Thoracic aorta (tissue), 2 donors: ENCODE measurements at regions not wholly inside any gene's neighbourhood (a gene's known extent, or its start where the extent isn't known, plus 50 kb on each side); places are given as distances from the start of the nearest gene placed in this dataset.

Experiments used
- ATAC-seq: fragments of 150-250 bp; one replicate; pipeline ENCODE4 v1.8.0; 2017; ENCODE audit warnings: low read depth; ENCODE audit not compliant: insufficient number of reproducible peaks, low FRiP score
- DNase-seq: peaks from one replicate; pipeline ENCODE4 v3.0.0-alpha.2; 2020; ENCODE audit warnings: low spot score
- H3K27ac ChIP-seq, 2 donors: fragments of 200-600 bp; sonication (generic); 1 replicate in 1 of 2; 2 replicates in 1 of 2; pipeline ENCODE4 v1.5.1; 2016; ENCODE audit warnings: mild to moderate bottlenecking in 2 of 2, moderate library complexity in 2 of 2
- H3K27me3 ChIP-seq: fragments of 200-600 bp; sonication (generic); replicated peaks from 2 replicates; pipeline ENCODE4 v1.6.0; 2016; ENCODE audit warnings: mild to moderate bottlenecking; ENCODE audit not compliant: insufficient read depth
- H3K36me3 ChIP-seq: fragments of 200-600 bp; sonication (generic); one replicate; pipeline ENCODE4 v1.5.1; 2016
- H3K4me1 ChIP-seq, 2 donors: fragments of 200-600 bp; sonication (generic); 1 replicate in 1 of 2; 2 replicates in 1 of 2; pipeline versions ENCODE4 v1.5.1 to v1.6.0; 2016; ENCODE audit warnings: low read depth in 2 of 2, mild to moderate bottlenecking in 1 of 2; ENCODE audit not compliant: control insufficient read depth in 1 of 2
- H3K4me3 ChIP-seq: fragments of 200-600 bp; sonication (generic); 2 replicates; pipeline ENCODE4 v1.5.1; 2016; ENCODE audit warnings: mild to moderate bottlenecking
- H3K9me3 ChIP-seq: fragments of 200-600 bp; sonication (generic); 2 replicates; pipeline ENCODE4 v1.5.1; 2016
- TF ChIP-seq, protein P1 (sequence below): fragments of 200-600 bp; sonication (generic); IDR thresholded peaks from one replicate; pipeline ENCODE4 v1.5.1; 2019; ENCODE audit warnings: antibody characterized with exemption

DNA sequence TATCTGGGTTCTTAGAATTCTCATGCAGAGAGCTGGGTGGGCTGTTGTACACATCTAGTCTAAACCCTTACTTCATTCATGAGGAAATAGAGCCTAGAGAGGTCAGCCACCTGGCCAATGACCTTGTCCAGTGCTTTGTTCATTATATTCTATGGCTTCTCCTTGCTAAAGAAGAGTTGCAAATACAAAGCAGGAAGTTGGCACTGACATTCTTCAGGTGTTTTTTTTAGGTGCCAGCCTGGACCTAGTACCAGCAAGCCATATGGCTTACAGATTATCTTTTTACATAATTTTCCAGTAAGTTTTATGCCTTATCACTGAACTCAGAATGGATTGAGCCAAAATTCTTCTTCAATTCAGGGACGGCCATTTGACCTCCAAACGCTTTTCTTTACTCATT lies 54.7 kb upstream of the PGM2 start:
- Histone ChIP-seq H3K27me3 (no peaks in the 10 kb centered on the region), H3K4me3 (no peak overlapping the region), H3K27ac (no peak overlapping the region), H3K36me3 (no peaks in the 10 kb centered on the region), H3K9me3 (no peaks in the 10 kb centered on the region), H3K4me1 (no peaks in the 10 kb centered on the region)
- DNase-seq (no peak), ATAC-seq (no peak)
- TF ChIP-seq, protein P1, sequence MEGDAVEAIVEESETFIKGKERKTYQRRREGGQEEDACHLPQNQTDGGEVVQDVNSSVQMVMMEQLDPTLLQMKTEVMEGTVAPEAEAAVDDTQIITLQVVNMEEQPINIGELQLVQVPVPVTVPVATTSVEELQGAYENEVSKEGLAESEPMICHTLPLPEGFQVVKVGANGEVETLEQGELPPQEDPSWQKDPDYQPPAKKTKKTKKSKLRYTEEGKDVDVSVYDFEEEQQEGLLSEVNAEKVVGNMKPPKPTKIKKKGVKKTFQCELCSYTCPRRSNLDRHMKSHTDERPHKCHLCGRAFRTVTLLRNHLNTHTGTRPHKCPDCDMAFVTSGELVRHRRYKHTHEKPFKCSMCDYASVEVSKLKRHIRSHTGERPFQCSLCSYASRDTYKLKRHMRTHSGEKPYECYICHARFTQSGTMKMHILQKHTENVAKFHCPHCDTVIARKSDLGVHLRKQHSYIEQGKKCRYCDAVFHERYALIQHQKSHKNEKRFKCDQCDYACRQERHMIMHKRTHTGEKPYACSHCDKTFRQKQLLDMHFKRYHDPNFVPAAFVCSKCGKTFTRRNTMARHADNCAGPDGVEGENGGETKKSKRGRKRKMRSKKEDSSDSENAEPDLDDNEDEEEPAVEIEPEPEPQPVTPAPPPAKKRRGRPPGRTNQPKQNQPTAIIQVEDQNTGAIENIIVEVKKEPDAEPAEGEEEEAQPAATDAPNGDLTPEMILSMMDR, result no peak

GRCh38 chr4:37770016-37770415 lies 56.5 kb upstream of the PGM2 start:
- H3K4me3 ChIP-seq, result no peak overlapping the region
- H3K36me3 ChIP-seq, result no peaks in the 10 kb centered on the region
- no peaks in the 10 kb centered on the region for H3K9me3 ChIP-seq
- TF ChIP-seq, protein P1, result no peak
- ATAC-seq (no peak), DNase-seq (no peak)
- H3K27ac ChIP-seq, result no peak overlapping the region
- H3K4me1 ChIP-seq, result no peaks in the 10 kb centered on the region
- no peaks in the 10 kb centered on the region for H3K27me3 ChIP-seq

DNA sequence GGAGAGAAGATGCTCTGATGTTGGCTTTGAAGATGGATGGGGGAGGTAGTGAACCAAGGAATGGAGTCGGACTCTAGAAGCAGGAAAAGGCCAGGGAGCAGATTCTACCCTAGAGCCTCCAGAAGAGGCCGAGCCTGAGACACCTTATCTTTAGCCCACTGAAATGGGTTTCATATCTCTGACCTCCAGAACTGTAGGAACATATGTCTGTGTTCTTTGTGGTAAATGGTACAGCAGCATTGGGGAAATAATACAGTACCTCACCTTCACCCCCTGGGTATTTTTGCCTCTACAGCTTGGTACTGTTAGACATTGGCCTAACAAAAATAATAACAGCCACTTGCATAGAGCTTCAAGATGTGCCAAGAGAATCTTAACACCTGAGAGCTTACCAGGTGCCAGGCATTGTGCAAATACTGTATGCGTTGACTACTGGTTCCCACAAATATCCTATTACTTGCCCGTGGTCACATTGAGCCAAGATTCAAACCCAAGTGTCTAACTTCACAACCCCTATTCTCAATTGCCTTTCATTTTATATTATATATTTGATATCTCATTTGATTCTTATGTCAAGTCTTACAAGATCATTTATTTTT lies 57.0 kb upstream of the PGM2 start:
- no peaks in the 10 kb centered on the region for H3K36me3 ChIP-seq
- TF ChIP-seq, protein P1, result no peak
- H3K9me3 ChIP-seq, result no peaks in the 10 kb centered on the region
- ATAC-seq, result no peak
- no peak overlapping the region for H3K4me3 ChIP-seq
- DNase-seq, result no peak
- no peak overlapping the region for H3K27ac ChIP-seq
- H3K27me3 ChIP-seq, result no peaks in the 10 kb centered on the region
- no peaks in the 10 kb centered on the region for H3K4me1 ChIP-seq

DNA sequence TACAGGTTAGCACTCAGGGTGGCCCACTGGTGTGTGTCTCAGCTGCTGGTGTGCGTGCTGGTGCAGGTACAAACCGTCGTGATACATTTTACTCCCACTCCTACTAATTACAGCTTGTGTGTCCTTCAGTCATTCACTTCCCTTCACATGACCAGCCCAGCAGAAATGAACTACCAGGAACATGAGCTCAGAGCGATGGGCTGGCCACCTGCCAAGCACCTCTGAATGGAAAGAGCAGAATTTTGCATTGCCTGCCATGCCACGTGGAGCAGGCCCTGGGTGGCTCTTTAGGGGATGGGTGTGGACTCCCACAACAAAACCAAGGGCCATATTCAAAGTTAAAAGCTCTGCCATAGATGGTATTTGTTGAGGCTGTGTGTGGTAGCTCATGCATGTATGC lies 58.9 kb upstream of the PGM2 start:
- Histone ChIP-seq H3K4me1 (no peaks in the 10 kb centered on the region), H3K4me3 (no peak overlapping the region), H3K27ac (no peak overlapping the region), H3K36me3 (no peaks in the 10 kb centered on the region), H3K9me3 (no peaks in the 10 kb centered on the region), H3K27me3 (no peaks in the 10 kb centered on the region)
- TF ChIP-seq, protein P1, result no peak
- ATAC-seq, result no peak
- no peak for DNase-seq

- no peak for DNase-seq
- Histone ChIP-seq H3K27ac (no peak overlapping the region), H3K4me1 (no peaks in the 10 kb centered on the region)
Observed at GRCh38 chr4:37767019-37767418, 59.5 kb upstream of the PGM2 start.

More at GRCh38 chr4:37767019-37767418, 59.5 kb upstream of the PGM2 start:
- TF ChIP-seq, protein P1, result no peak
- Histone ChIP-seq H3K27me3 (no peaks in the 10 kb centered on the region), H3K4me3 (no peak overlapping the region), H3K9me3 (no peaks in the 10 kb centered on the region), H3K36me3 (no peaks in the 10 kb centered on the region)
- ATAC-seq, result no peak
